CD4-positive, alpha-beta T cell (primary cell): ENCODE measurements at regions not wholly inside any gene's neighbourhood (a gene's known extent, or its start where the extent isn't known, plus 50 kb on each side); places are given as distances from the start of the nearest gene placed in this dataset.

ENCODE experiments used
- ATAC-seq: fragments of 200-7000 bp; cut with Tn5 transposase; one replicate; pipeline ENCODE4 v1.10.0; 2022; ENCODE audit warnings: mild to moderate bottlenecking; ENCODE audit not compliant: poor library complexity
- CTCF ChIA-PET: fragments of 350-600 bp; sonication (Branson Sonifier 250); formaldehyde crosslinking; loops from one replicate; lab custom pipeline; 2021; ENCODE audit warnings: antibody characterized with exemption, inconsistent platforms; lab: Charles Lee
- POLR2A ChIA-PET: fragments of 350-600 bp; sonication (Branson Sonifier 250); formaldehyde crosslinking; loops from one replicate; lab custom pipeline; 2021; ENCODE audit warnings: antibody characterized with exemption, inconsistent platforms; lab: Charles Lee
- DNase-seq, 14 experiments: peaks; one replicate each; pipeline ENCODE4 v3.0.0-alpha.2; 2013 to 2020; ENCODE audit warnings: mixed read lengths in 2 of 14
- H3K27ac ChIP-seq, 2 donors: one replicate each; pipeline versions ENCODE4 v1.5.1 to v1.7.0; 2013; ENCODE audit warnings: low read length in 2 of 2, low read depth in 1 of 2, mild to moderate bottlenecking in 1 of 2
- H3K27me3 ChIP-seq, 2 experiments: 1 replicate in 1 of 2; 2 replicates in 1 of 2; pipeline versions ENCODE4 v1.6.1 to v1.7.0; 2013; ENCODE audit warnings: low read length in 2 of 2, control low read depth in 1 of 2, mild to moderate bottlenecking in 1 of 2, moderate library complexity in 1 of 2; ENCODE audit not compliant: insufficient read depth in 2 of 2, control insufficient read depth in 1 of 2
- H3K36me3 ChIP-seq: one replicate; pipeline ENCODE4 v1.6.1; 2013; ENCODE audit warnings: low read length, control low read depth; ENCODE audit not compliant: insufficient read depth
- H3K4me1 ChIP-seq: one replicate; pipeline ENCODE4 v1.6.1; 2013; ENCODE audit warnings: low read length, control low read depth; ENCODE audit not compliant: insufficient read depth
- H3K4me3 ChIP-seq: one replicate; pipeline ENCODE4 v1.5.1; 2013; ENCODE audit warnings: mild to moderate bottlenecking, low read length, moderate library complexity
- H3K9me3 ChIP-seq, 2 experiments: 1 replicate in 1 of 2; 2 replicates in 1 of 2; pipeline versions ENCODE4 v1.6.1 to v1.7.0; 2013; ENCODE audit warnings: low read length in 2 of 2, mild to moderate bottlenecking in 2 of 2, control low read depth in 1 of 2, moderate library complexity in 1 of 2; ENCODE audit not compliant: control insufficient read depth in 1 of 2, insufficient read depth in 1 of 2
- H3K27ac Mint-ChIP-seq: one replicate; pipeline ENCODE4 v1.8.0; 2020; ENCODE audit warnings: mixed read lengths
- H3K27me3 Mint-ChIP-seq: one replicate; pipeline ENCODE4 v1.8.0; 2021; ENCODE audit warnings: mixed read lengths
- H3K36me3 Mint-ChIP-seq: one replicate; pipeline ENCODE4 v1.8.0; 2021; ENCODE audit warnings: low read depth, mixed read lengths
- H3K4me1 Mint-ChIP-seq: one replicate; pipeline ENCODE4 v1.8.0; 2021; ENCODE audit warnings: low read depth, mixed read lengths
- H3K4me3 Mint-ChIP-seq: one replicate; pipeline ENCODE4 v1.8.0; 2020; ENCODE audit warnings: mild to moderate bottlenecking, mixed read lengths
- H3K9me3 Mint-ChIP-seq: one replicate; pipeline ENCODE4 v1.8.0; 2020; ENCODE audit warnings: mixed read lengths
- CTCF ChIP-seq: fragments of 200-600 bp; IDR thresholded peaks from one replicate; pipeline ENCODE4 v1.8.0; 2022; ENCODE audit warnings: antibody characterized with exemption, mild to moderate bottlenecking
- intact Hi-C, 2 experiments: fragments of 100-400 bp; cut with DNase I in 1 of 2; cut with micrococcal nuclease in 1 of 2; formaldehyde crosslinking; loops; one replicate each; pipeline versions ENCODE4 v1.15.1 to v1.9.0; 2023 to 2025; cut with DNase I, micrococcal nuclease

- intact Hi-C loops = no loop called here
- H3K4me3 Mint-ChIP-seq = no peak overlapping the region
- no peaks in the 10 kb centered on the region for H3K4me1 Mint-ChIP-seq
- H3K27me3 Mint-ChIP-seq = no peaks in the 10 kb centered on the region
- Histone ChIP-seq H3K9me3 (peaks cover 0 to 4% of the 10 kb centered on the region in 2 experiments), H3K4me1 (no peaks in the 10 kb centered on the region), H3K36me3 (no peaks in the 10 kb centered on the region), H3K4me3 (no peak overlapping the region), H3K27me3 (no peaks in the 10 kb centered on the region), H3K27ac (no peak overlapping the region)
- ATAC-seq (no peak), DNase-seq (no peak)
- ChIA-PET CTCF (no interaction called here), POLR2A (no interaction called here)
- no peaks in the 10 kb centered on the region for H3K9me3 Mint-ChIP-seq
- H3K27ac Mint-ChIP-seq = no peak overlapping the region
- no peak for TF ChIP-seq CTCF
- H3K36me3 Mint-ChIP-seq = no peaks in the 10 kb centered on the region
These were observed 470.3 kb downstream of the MBD2 start for GRCh38 chr18:53754154-53754553.

- no peaks in the 10 kb centered on the region for H3K9me3 Mint-ChIP-seq
- no peak overlapping the region for H3K27ac ChIP-seq
- DNase-seq (no peak), ATAC-seq (no peak)
- no peak overlapping the region for H3K4me3 Mint-ChIP-seq
- TF ChIP-seq CTCF = no peak
- intact Hi-C loops = no loop called here
- H3K4me1 Mint-ChIP-seq = no peaks in the 10 kb centered on the region
- no peaks in the 10 kb centered on the region for H3K36me3 ChIP-seq
- no peaks in the 10 kb centered on the region for H3K36me3 Mint-ChIP-seq
- peaks cover 0 to 4% of the 10 kb centered on the region in 2 experiments for H3K9me3 ChIP-seq
- no peak overlapping the region for H3K27ac Mint-ChIP-seq
- no peak overlapping the region for H3K4me3 ChIP-seq
- no peaks in the 10 kb centered on the region for H3K27me3 ChIP-seq
- ChIA-PET CTCF (no interaction called here), POLR2A (no interaction called here)
- H3K27me3 Mint-ChIP-seq = no peaks in the 10 kb centered on the region
- H3K4me1 ChIP-seq = no peaks in the 10 kb centered on the region
These were observed 470.9 kb downstream of the MBD2 start for GRCh38 chr18:53753601-53754000.

DNA sequence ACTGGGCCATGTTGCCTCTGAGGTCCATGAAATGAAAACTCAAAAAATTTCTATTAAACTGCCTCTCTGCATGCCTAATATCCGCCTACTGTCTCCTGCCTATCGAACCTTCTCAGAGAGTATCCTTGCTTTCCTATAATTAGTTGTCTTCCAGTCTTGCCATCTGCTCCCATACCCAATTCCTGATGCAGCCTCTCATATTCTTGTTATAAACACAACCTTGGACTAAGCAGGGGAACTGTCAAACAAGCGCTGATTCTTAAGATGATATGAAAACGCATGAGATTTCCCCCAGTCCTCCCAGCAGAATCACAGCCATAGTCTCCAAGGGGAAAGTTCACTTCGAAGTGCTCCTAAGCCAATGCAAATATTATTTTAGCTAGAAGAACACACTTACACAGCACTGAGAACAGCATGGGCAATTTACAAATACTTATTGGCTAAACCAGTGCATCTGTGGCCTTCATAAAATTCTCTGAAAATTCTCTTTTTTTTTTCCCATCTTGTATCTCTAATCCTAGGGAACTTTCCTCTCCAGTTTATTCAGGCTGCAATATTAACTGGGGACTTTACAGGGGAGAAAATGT lies 471.6 kb downstream of the MBD2 start:
- H3K4me3 Mint-ChIP-seq = no peak overlapping the region
- DNase-seq (no peak), ATAC-seq (no peak)
- intact Hi-C loops = no loop called here
- H3K36me3 ChIP-seq = no peaks in the 10 kb centered on the region
- H3K27me3 Mint-ChIP-seq = no peaks in the 10 kb centered on the region
- no peaks in the 10 kb centered on the region for H3K36me3 Mint-ChIP-seq
- ChIA-PET POLR2A (no interaction called here), CTCF (no interaction called here)
- peaks cover 0 to 4% of the 10 kb centered on the region in 2 experiments for H3K9me3 ChIP-seq
- no peaks in the 10 kb centered on the region for H3K27me3 ChIP-seq
- no peak overlapping the region for H3K27ac Mint-ChIP-seq
- H3K4me1 ChIP-seq = no peaks in the 10 kb centered on the region
- H3K4me1 Mint-ChIP-seq = no peaks in the 10 kb centered on the region
- no peak for TF ChIP-seq CTCF
- no peak overlapping the region for H3K4me3 ChIP-seq
- no peaks in the 10 kb centered on the region for H3K9me3 Mint-ChIP-seq
- H3K27ac ChIP-seq = no peak overlapping the region
